ENCODE measurements at regions not wholly inside any gene's neighbourhood (a gene's known extent, or its start where the extent isn't known, plus 50 kb on each side); places are given as distances from the start of the nearest gene placed in this dataset.
"Not testable (repeated sequence)": the region's sequence is repeated elsewhere in the genome, so short reads cannot be mapped to it uniquely, and the experiment has no call there.

GRCh38 chr12:127770118-127770517 lies 496.9 kb upstream of the TMEM132C start:
- DNase-seq = no peak

- DNase-seq = no peak
Measured at GRCh38 chr12:127771546-127771945, 495.4 kb upstream of the TMEM132C start.

- DNase-seq = no peak
Measured at GRCh38 chr12:127773520-127773919, 493.4 kb upstream of the TMEM132C start.

- DNase-seq = no peak
Measured at GRCh38 chr12:127774828-127775227, 492.1 kb upstream of the TMEM132C start.

- no peak for DNase-seq
Measured at GRCh38 chr12:127779301-127780045, 487.5 kb upstream of the TMEM132C start.

GRCh38 chr12:127780881-127781280 lies 486.1 kb upstream of the TMEM132C start:
- DNase-seq = no peak

- DNase-seq = no peak
Measured at GRCh38 chr12:127781336-127781735, 485.6 kb upstream of the TMEM132C start.

GRCh38 chr12:127785540-127785939 lies 481.4 kb upstream of the TMEM132C start:
- DNase-seq = no peak

- no peak for DNase-seq
Measured at GRCh38 chr12:127785986-127786590, 480.9 kb upstream of the TMEM132C start.

- DNase-seq = no peak
Measured at GRCh38 chr12:127787544-127787943, 479.4 kb upstream of the TMEM132C start.

- DNase-seq = no peak
Measured at GRCh38 chr12:127790376-127790775, 476.6 kb upstream of the TMEM132C start.

- no peak for DNase-seq
Measured at GRCh38 chr12:127791217-127791616, 475.8 kb upstream of the TMEM132C start.

- DNase-seq = no peak
Measured at GRCh38 chr12:127797918-127798317, 469.1 kb upstream of the TMEM132C start.

- no peak for DNase-seq
Measured at GRCh38 chr12:127802271-127802670, 464.7 kb upstream of the TMEM132C start.

- no peak for DNase-seq
Measured at GRCh38 chr12:127803545-127803944, 463.4 kb upstream of the TMEM132C start.

- no peak for DNase-seq
Measured at GRCh38 chr12:127809275-127809674, 457.7 kb upstream of the TMEM132C start.

GRCh38 chr12:127810041-127810440 lies 456.9 kb upstream of the TMEM132C start:
- DNase-seq = no peak

- DNase-seq = not testable (repeated sequence)
Measured at GRCh38 chr12:127810459-127810858, 456.5 kb upstream of the TMEM132C start.

GRCh38 chr12:127811988-127812387 lies 455.0 kb upstream of the TMEM132C start:
- DNase-seq = no peak

- DNase-seq = no peak
Measured at GRCh38 chr12:127813147-127813546, 453.8 kb upstream of the TMEM132C start.

- no peak for DNase-seq
Measured at GRCh38 chr12:127819056-127819455, 447.9 kb upstream of the TMEM132C start.

GRCh38 chr12:127820271-127820670 lies 446.7 kb upstream of the TMEM132C start:
- no peak for DNase-seq

GRCh38 chr12:127820846-127821245 lies 446.1 kb upstream of the TMEM132C start:
- no peak for DNase-seq

- DNase-seq = no peak
Measured at GRCh38 chr12:127822809-127823411, 444.1 kb upstream of the TMEM132C start.
